ENCODE measurements at regions not wholly inside any gene's neighbourhood (a gene's known extent, or its start where the extent isn't known, plus 50 kb on each side); places are given as distances from the start of the nearest gene placed in this dataset.

GRCh38 chr12:77160931-77161330, 95.6 kb upstream of the E2F7 start:
- POLR2A ChIA-PET: no interaction called here
- no peak for DNase-seq (ENCODE audit: low read depth)
- CTCF ChIA-PET: no interaction called here

GRCh38 chr12:77153706-77154105, 88.3 kb upstream of the E2F7 start:
- TF ChIP-seq CTCF (IDR thresholded peaks at IDR 0.05; ENCODE audit: insufficient read depth, low read depth, low read length): no peak
- Histone ChIP-seq H3K27me3 (ENCODE audit: control insufficient read depth, insufficient read depth, low read length) (no peaks in the 10 kb centered on the region), H3K36me3 (ENCODE audit: control insufficient read depth, insufficient read depth, low read length) (no peaks in the 10 kb centered on the region), H3K4me3 (ENCODE audit: low read depth, low read length) (no peak overlapping the region)
- ChIA-PET POLR2A (no interaction called here), CTCF (interaction anchor here (1.8 to 4.5 kb wide), 2 partner anchors 532 to 772 kb away, joined by 12 to 52 read pairs; no protein-coding TSS in a partner anchor)
- no peak for DNase-seq (ENCODE audit: low read depth)

More at GRCh38 chr12:77160931-77161330, 95.6 kb upstream of the E2F7 start:
- H3K4me3 ChIP-seq (ENCODE audit: low read depth, low read length): no peak overlapping the region
- H3K36me3 ChIP-seq (ENCODE audit: control insufficient read depth, insufficient read depth, low read length): no peaks in the 10 kb centered on the region
- no peak for TF ChIP-seq CTCF (IDR thresholded peaks at IDR 0.05; ENCODE audit: insufficient read depth, low read depth, low read length)
- no peaks in the 10 kb centered on the region for H3K27me3 ChIP-seq (ENCODE audit: control insufficient read depth, insufficient read depth, low read length)

- no peak for DNase-seq (ENCODE audit: low read depth)
- CTCF ChIA-PET: interaction anchor here (0.6 to 4.5 kb wide), 21 partner anchors 9 to 774 kb away, joined by 3 to 52 read pairs (median 3); no protein-coding TSS in a partner anchor
- Histone ChIP-seq H3K27me3 (ENCODE audit: control insufficient read depth, insufficient read depth, low read length) (no peaks in the 10 kb centered on the region), H3K36me3 (ENCODE audit: control insufficient read depth, insufficient read depth, low read length) (no peaks in the 10 kb centered on the region), H3K4me3 (ENCODE audit: low read depth, low read length) (no peak overlapping the region)
- TF ChIP-seq CTCF (IDR thresholded peaks at IDR 0.05; ENCODE audit: insufficient read depth, low read depth, low read length): peak; percentile 68
- POLR2A ChIA-PET: interaction anchor here (0.5 to 0.6 kb wide), 2 partner anchors 173 to 426 kb away, joined by 5 to 7 read pairs; no protein-coding TSS in a partner anchor
Measured at GRCh38 chr12:77152623-77153193, 87.3 kb upstream of the E2F7 start.

GRCh38 chr12:77151030-77151429, 85.7 kb upstream of the E2F7 start:
- no peak for DNase-seq (ENCODE audit: low read depth)
- ChIA-PET CTCF (interaction anchor here (1.0 to 4.5 kb wide), 2 partner anchors 89 to 535 kb away, joined by 3 to 52 read pairs; no protein-coding TSS in a partner anchor), POLR2A (no interaction called here)
- Histone ChIP-seq H3K4me3 (ENCODE audit: low read depth, low read length) (no peak overlapping the region), H3K36me3 (ENCODE audit: control insufficient read depth, insufficient read depth, low read length) (no peaks in the 10 kb centered on the region), H3K27me3 (ENCODE audit: control insufficient read depth, insufficient read depth, low read length) (no peaks in the 10 kb centered on the region)
- no peak for TF ChIP-seq CTCF (IDR thresholded peaks at IDR 0.05; ENCODE audit: insufficient read depth, low read depth, low read length)

GRCh38 chr12:77133566-77133965, 68.2 kb upstream of the E2F7 start:
- no peaks in the 10 kb centered on the region for H3K27me3 ChIP-seq (ENCODE audit: control insufficient read depth, insufficient read depth, low read length)
- H3K36me3 ChIP-seq (ENCODE audit: control insufficient read depth, insufficient read depth, low read length): no peaks in the 10 kb centered on the region
- POLR2A ChIA-PET: no interaction called here
- CTCF ChIA-PET: interaction anchor here (1.4 kb wide), 1 partner anchor 19 kb away, joined by 4 read pairs; no protein-coding TSS in a partner anchor
- no peak for TF ChIP-seq CTCF (IDR thresholded peaks at IDR 0.05; ENCODE audit: insufficient read depth, low read depth, low read length)
- DNase-seq (ENCODE audit: low read depth): no peak
- no peak overlapping the region for H3K4me3 ChIP-seq (ENCODE audit: low read depth, low read length)
